IMR-90 (cell line): ENCODE measurements at regions not wholly inside any gene's neighbourhood (a gene's known extent, or its start where the extent isn't known, plus 50 kb on each side); places are given as distances from the start of the nearest gene placed in this dataset.

Experiments
- ATAC-seq: fragments of 200-7000 bp; cut with Tn5 transposase; 2 replicates; pipeline ENCODE4 v1.9.1; 2020; ENCODE audit warnings: low read depth, mild to moderate bottlenecking, moderate library complexity
- BruUV-seq: library from RNA; stranded (reverse); fragments of 400-500 nt; replicated peaks from 2 replicates; lab custom pipeline; 2021; lab: Mats Ljungman, UMichigan
- CTCF ChIA-PET: fragments of 300-600 bp; formaldehyde crosslinking; extraction: SDS; loops from one replicate; lab custom pipeline; 2021; ENCODE audit warnings: antibody characterized with exemption; lab: Yijun Ruan, JAX
- POLR2A ChIA-PET: fragments of 300-600 bp; sonication (Branson Sonifier 250); formaldehyde crosslinking; loops from one replicate; lab custom pipeline; 2022; ENCODE audit warnings: antibody characterized with exemption; ENCODE audit not compliant: unreplicated experiment; lab: Charles Lee
- DNase-seq: peaks from one replicate; pipeline ENCODE4 v3.0.0; 2013
- H2AFZ ChIP-seq: replicated peaks from 2 replicates; pipeline ENCODE3; 2013; ENCODE audit warnings: low read length, mild to moderate bottlenecking; ENCODE audit not compliant: poor library complexity
- H2AK5ac ChIP-seq: 2 replicates; pipeline ENCODE4 v1.6.1; 2013; ENCODE audit warnings: low read depth, low read length, inconsistent platforms
- H2AK9ac ChIP-seq: replicated peaks from 2 replicates; pipeline ENCODE3; 2013; ENCODE audit warnings: mild to moderate bottlenecking, low read depth, low read length, moderate library complexity; ENCODE audit not compliant: poor library complexity
- H2BK120ac ChIP-seq: 2 replicates; pipeline ENCODE4 v1.6.1; 2013; ENCODE audit warnings: low read depth, low read length, inconsistent platforms
- H2BK15ac ChIP-seq: 3 replicates; pipeline ENCODE4 v1.6.1; 2013; ENCODE audit warnings: low read depth, low read length, inconsistent platforms
- H2BK20ac ChIP-seq: 2 replicates; pipeline ENCODE4 v1.6.1; 2013; ENCODE audit warnings: low read depth, mild to moderate bottlenecking, inconsistent platforms, low read length, moderate library complexity
- H2BK5ac ChIP-seq: 2 replicates; pipeline ENCODE4 v1.6.1; 2013; ENCODE audit warnings: mild to moderate bottlenecking, low read depth, low read length, inconsistent platforms; ENCODE audit not compliant: poor library complexity, severe bottlenecking
- H3K14ac ChIP-seq: replicated peaks from 2 replicates; pipeline ENCODE4 v1.6.1; 2013; ENCODE audit warnings: low read depth, low read length, inconsistent platforms
- H3K18ac ChIP-seq: 2 replicates; pipeline ENCODE4 v1.6.1; 2013; ENCODE audit warnings: low read depth, low read length, control low read depth
- H3K23ac ChIP-seq: 2 replicates; pipeline ENCODE4 v1.6.1; 2013; ENCODE audit warnings: low read depth, low read length, inconsistent platforms
- H3K27ac ChIP-seq: 2 replicates; pipeline ENCODE4 v1.5.1; 2013; ENCODE audit warnings: mild to moderate bottlenecking, control low read depth, low read length; ENCODE audit not compliant: insufficient read depth
- H3K27me3 ChIP-seq: 2 replicates; pipeline ENCODE4 v1.6.1; 2013; ENCODE audit warnings: low read length; ENCODE audit not compliant: control insufficient read depth, insufficient read depth
- H3K36me3 ChIP-seq: 2 replicates; pipeline ENCODE4 v1.6.1; 2013; ENCODE audit warnings: low read length, mixed read lengths; ENCODE audit not compliant: control insufficient read depth, insufficient read depth
- H3K4ac ChIP-seq: 2 replicates; pipeline ENCODE4 v1.6.1; 2013; ENCODE audit warnings: low read depth, low read length, inconsistent platforms
- H3K4me1 ChIP-seq: 2 replicates; pipeline ENCODE4 v1.6.1; 2013; ENCODE audit warnings: low read length, mixed read lengths; ENCODE audit not compliant: control insufficient read depth, insufficient read depth
- H3K4me2 ChIP-seq: 2 replicates; pipeline ENCODE4 v1.6.1; 2013; ENCODE audit warnings: low read depth, mild to moderate bottlenecking, control low read depth, low read length, moderate library complexity
- H3K4me3 ChIP-seq: 2 replicates; pipeline ENCODE4 v1.5.1; 2013; ENCODE audit warnings: low read depth, mild to moderate bottlenecking, control low read depth, low read length, moderate library complexity; ENCODE audit not compliant: insufficient read depth
- H3K56ac ChIP-seq: 2 replicates; pipeline ENCODE4 v1.6.1; 2013; ENCODE audit warnings: low read length, inconsistent platforms; ENCODE audit not compliant: insufficient read depth; ENCODE audit errors: extremely low read depth
- H3K79me1 ChIP-seq, 2 experiments: 2 replicates each; pipeline ENCODE4 v1.6.1; 2013; ENCODE audit warnings: low read length in 2 of 2, inconsistent platforms in 1 of 2, low read depth in 1 of 2
- H3K9ac ChIP-seq: 2 replicates; pipeline ENCODE4 v1.6.1; 2013; ENCODE audit warnings: low read depth, low read length, control low read depth
- H3K9me1 ChIP-seq: 2 replicates; pipeline ENCODE4 v1.6.1; 2013; ENCODE audit warnings: low read length, inconsistent platforms; ENCODE audit not compliant: insufficient read depth
- H3K9me3 ChIP-seq: 2 replicates; pipeline ENCODE4 v1.6.1; 2013; ENCODE audit warnings: low read length; ENCODE audit not compliant: control insufficient read depth, insufficient read depth
- H4K20me1 ChIP-seq: 2 replicates; pipeline ENCODE4 v1.6.1; 2013; ENCODE audit warnings: low read length, inconsistent platforms; ENCODE audit not compliant: insufficient read depth
- H4K5ac ChIP-seq: 2 replicates; pipeline ENCODE4 v1.6.1; 2013; ENCODE audit warnings: mild to moderate bottlenecking, low read depth, low read length, control low read depth
- H4K8ac ChIP-seq, 2 experiments: 2 replicates each; pipeline ENCODE4 v1.6.1; 2013; ENCODE audit warnings: low read depth in 2 of 2, low read length in 2 of 2, control low read depth in 1 of 2, inconsistent platforms in 1 of 2
- H4K91ac ChIP-seq: 2 replicates; pipeline ENCODE4 v1.6.1; 2013; ENCODE audit warnings: low read depth, low read length, inconsistent platforms; ENCODE audit not compliant: insufficient read depth
- CEBPB ChIP-seq: IDR thresholded peaks from 2 replicates; pipeline ENCODE4 v1.6.1; 2012; ENCODE audit warnings: low read depth, low read length, improper control_type of control experiment
- FOS ChIP-seq: fragments of 150-350 bp; IDR thresholded peaks from 2 replicates; pipeline ENCODE4 v1.6.1; 2016; ENCODE audit warnings: low read depth, low read length
- MAFK ChIP-seq: IDR thresholded peaks from 2 replicates; pipeline ENCODE4 v1.6.1; 2012; ENCODE audit warnings: low read depth, low read length, improper control_type of control experiment
- MAZ ChIP-seq: IDR thresholded peaks from 2 replicates; pipeline ENCODE4 v1.6.1; 2012; ENCODE audit warnings: low read depth, mild to moderate bottlenecking, low read length, improper control_type of control experiment, moderate library complexity, borderline replicate concordance
- MXI1 ChIP-seq: IDR thresholded peaks from 2 replicates; pipeline ENCODE4 v1.6.1; 2012; ENCODE audit warnings: low read depth, mild to moderate bottlenecking, low read length, moderate library complexity, borderline replicate concordance
- POLR2A ChIP-seq: IDR thresholded peaks from 2 replicates; pipeline ENCODE4 v1.6.1; 2012; ENCODE audit warnings: mild to moderate bottlenecking, low read depth, low read length
- RAD21 ChIP-seq: IDR thresholded peaks from 2 replicates; pipeline ENCODE4 v1.6.1; 2012; ENCODE audit warnings: low read length, improper control_type of control experiment
- RCOR1 ChIP-seq: IDR thresholded peaks from 2 replicates; pipeline ENCODE4 v1.6.1; 2012; ENCODE audit warnings: mild to moderate bottlenecking, low read length, improper control_type of control experiment; ENCODE audit not compliant: insufficient replicate concordance
- RFX5 ChIP-seq: IDR thresholded peaks from 2 replicates; pipeline ENCODE4 v1.8.0; 2012; ENCODE audit warnings: low read depth, mild to moderate bottlenecking, low read length, moderate library complexity
- SMC3 ChIP-seq: fragments of 150-350 bp; IDR thresholded peaks from 2 replicates; pipeline ENCODE4 v1.6.1; 2016; ENCODE audit warnings: low read depth, mild to moderate bottlenecking, antibody characterized with exemption, low read length, moderate library complexity
- USF2 ChIP-seq: fragments of 150-350 bp; IDR thresholded peaks from 2 replicates; pipeline ENCODE4 v1.6.1; 2017; ENCODE audit warnings: mild to moderate bottlenecking, antibody characterized with exemption, low read length, low read depth
- WGBS, 2 experiments: methylation state at CpG; one replicate each; pipeline versions ENCODE4 v1.1.5 to v1.1.7; 2013; ENCODE audit warnings: missing lambda C conversion rate in 2 of 2; ENCODE audit not compliant: insufficient read length in 1 of 2; ENCODE audit errors: extremely low coverage in 2 of 2; 5-methylcytosine and 5-hydroxymethylcytosine counted together
- dilution Hi-C: fragments of 300-500 bp; cut with HindIII; formaldehyde crosslinking; loops from one replicate; pipeline ENCODE4 v1.14.3; 2018; ENCODE audit warnings: low sequenced_read_pairs; ENCODE audit not compliant: unreplicated experiment
- in situ Hi-C: fragments of 300-500 bp; cut with MboI; formaldehyde crosslinking; loops from 3 replicates; pipeline ENCODE4 v1.14.3; 2019; ENCODE audit warnings: low sequenced_read_pairs, inconsistent platforms, mixed read lengths
- intact Hi-C: fragments of 100-400 bp; cut with micrococcal nuclease; formaldehyde crosslinking; loops from 2 replicates; pipeline ENCODE4 v1.10.0; 2022

- no peak for TF ChIP-seq RAD21
- no peak for TF ChIP-seq CEBPB
- no peak for TF ChIP-seq RFX5
- TF ChIP-seq SMC3, result no peak
- no peak for TF ChIP-seq RCOR1
- no peak for TF ChIP-seq MXI1
- TF ChIP-seq USF2, result no peak
- TF ChIP-seq MAZ, result no peak
- no peak for TF ChIP-seq FOS
- no peak for TF ChIP-seq MAFK
- TF ChIP-seq POLR2A, result no peak
Observed at GRCh38 chr6:90780778-90781177, 193.9 kb upstream of the MAP3K7 start.

More at GRCh38 chr6:90780778-90781177, 193.9 kb upstream of the MAP3K7 start:
- no peaks in the 10 kb centered on the region for H4K20me1 ChIP-seq
- intact Hi-C loops, result no loop called here
- H2AK5ac ChIP-seq, result no peak overlapping the region
- H3K79me1 ChIP-seq, result no peaks in the 10 kb centered on the region
- H4K8ac ChIP-seq, result no peak overlapping the region
- dilution Hi-C loops, result no loop called here
- no peak for ATAC-seq
- WGBS, 2 experiments, result no CpG with 5 or more reads among the region's 3 CpGs
- H3K9ac ChIP-seq, result no peak overlapping the region
- no peak overlapping the region for H4K5ac ChIP-seq
- H3K4ac ChIP-seq, result no peak overlapping the region
- no peaks in the 10 kb centered on the region for H3K9me3 ChIP-seq
- no peak overlapping the region for H2BK20ac ChIP-seq
- in situ Hi-C loops, result no loop called here
- H3K14ac ChIP-seq, result no peak overlapping the region
- no peak overlapping the region for H2AK9ac ChIP-seq
- H3K23ac ChIP-seq, result no peak overlapping the region
- DNase-seq, result no peak
- no peak overlapping the region for H3K56ac ChIP-seq
- no peak overlapping the region for H3K18ac ChIP-seq
- no peaks in the 10 kb centered on the region for H3K36me3 ChIP-seq
- ChIA-PET POLR2A (no interaction called here), CTCF (no interaction called here)
- H3K27me3 ChIP-seq, result peaks cover 1% of the 10 kb centered on the region; the same call in 1 of the 2 replicates
- no peak overlapping the region for H3K27ac ChIP-seq
- H2BK120ac ChIP-seq, result no peak overlapping the region
- H2BK5ac ChIP-seq, result no peak overlapping the region
- no peak overlapping the region for H2AFZ ChIP-seq
- H3K9me1 ChIP-seq, result no peaks in the 10 kb centered on the region
- BruUV-seq, result no TSS peak
- no peak overlapping the region for H3K4me2 ChIP-seq
- no peak overlapping the region for H2BK15ac ChIP-seq
- H3K4me1 ChIP-seq, result no peaks in the 10 kb centered on the region
- no peak overlapping the region for H4K91ac ChIP-seq
- H3K4me3 ChIP-seq, result no peak overlapping the region
